ENCODE measurements at regions not wholly inside any gene's neighbourhood (a gene's known extent, or its start where the extent isn't known, plus 50 kb on each side); places are given as distances from the start of the nearest gene placed in this dataset.
"Not testable (repeated sequence)": the region's sequence is repeated elsewhere in the genome, so short reads cannot be mapped to it uniquely, and the experiment has no call there.

DNA sequence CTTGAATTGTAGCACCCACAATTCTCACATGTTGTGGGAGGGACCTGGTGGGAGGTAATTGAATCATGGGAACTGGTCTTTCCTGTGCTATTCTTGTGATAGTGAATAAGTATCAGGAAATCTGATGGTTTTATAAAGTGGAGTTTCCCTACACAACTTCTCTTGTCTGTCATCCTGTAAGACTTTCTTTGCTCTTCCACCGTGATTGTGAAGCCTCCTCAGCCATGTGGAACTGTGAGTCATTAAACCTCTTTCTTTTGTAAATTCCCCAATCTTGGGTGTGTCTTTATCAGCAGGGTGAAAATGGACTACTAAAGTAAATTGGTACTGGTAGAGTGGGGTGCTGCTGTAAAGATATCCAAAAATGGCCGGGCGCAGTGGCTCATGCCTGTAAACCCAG lies 215.6 kb downstream of the LIG4 start:
- DNase-seq: no peak

DNA sequence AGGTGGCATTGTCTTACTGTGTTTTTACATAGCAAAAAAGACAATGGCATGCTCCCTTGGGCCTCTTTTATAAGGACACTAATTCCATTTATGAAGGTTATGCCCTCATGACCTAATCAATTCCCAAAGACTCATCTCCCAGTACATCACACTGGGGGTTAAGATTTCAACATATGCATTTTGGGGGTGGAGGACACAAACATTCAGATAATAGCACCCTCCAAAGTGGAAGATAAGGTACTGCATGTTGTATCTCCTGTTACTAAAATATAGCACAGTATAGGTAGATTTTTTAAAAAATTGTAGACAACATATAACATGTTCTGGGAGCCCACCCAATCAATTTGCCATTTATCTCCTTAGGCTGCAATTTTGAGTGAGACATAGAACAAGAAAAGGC lies 221.2 kb downstream of the LIG4 start:
- DNase-seq: no peak

DNA sequence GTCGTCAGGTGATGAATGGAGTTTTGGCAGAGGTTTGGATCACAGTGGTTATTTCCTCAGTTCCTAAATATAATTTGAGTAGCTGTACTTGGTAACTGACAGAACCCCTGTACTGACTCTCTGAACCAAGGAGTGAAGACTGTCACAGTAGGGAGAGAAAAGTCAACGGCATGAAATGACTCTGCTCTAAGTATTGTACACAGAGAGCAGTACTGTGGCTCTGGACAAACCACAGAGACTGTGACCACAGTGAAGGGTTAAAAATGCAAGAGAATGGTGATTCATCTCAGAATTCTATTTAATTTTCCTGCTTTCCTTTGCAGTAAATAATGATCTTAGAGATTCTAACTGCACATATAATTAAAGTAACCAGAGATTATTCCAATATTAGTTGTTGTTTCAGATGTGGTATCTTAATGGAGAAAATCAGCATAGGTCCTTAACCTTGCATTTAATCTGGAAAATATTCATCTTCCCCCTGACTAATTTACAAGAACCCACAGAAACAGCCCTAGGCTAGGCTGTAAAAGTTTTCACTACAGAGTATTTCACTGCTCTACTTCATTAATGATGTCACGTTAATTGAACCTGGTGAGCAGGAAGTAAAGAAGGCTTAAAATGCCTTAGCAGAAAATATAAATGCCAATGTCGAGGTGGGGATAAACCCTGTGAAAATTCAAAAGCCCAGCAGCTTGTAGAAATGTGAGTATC lies 221.9 kb downstream of the LIG4 start:
- DNase-seq: no peak

DNA sequence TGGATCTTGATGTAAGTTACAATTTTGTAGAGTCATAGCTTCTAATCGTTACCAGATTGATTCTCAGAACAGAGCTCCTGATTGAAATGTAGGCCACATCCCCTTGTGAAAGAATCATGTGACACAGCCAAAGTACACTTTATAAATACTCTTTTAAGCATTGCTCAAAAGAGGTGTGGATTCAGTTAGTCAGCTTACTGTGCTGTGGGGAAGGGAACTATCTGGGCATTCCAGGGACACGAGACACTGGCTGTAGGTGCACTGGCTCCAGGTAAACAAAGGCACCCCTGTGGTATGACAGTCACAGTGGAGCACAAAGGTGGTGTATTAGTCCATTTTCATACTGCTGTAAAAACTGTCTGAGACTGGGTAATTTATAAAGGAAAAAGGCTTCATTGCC lies 222.8 kb downstream of the LIG4 start:
- DNase-seq: no peak

DNA sequence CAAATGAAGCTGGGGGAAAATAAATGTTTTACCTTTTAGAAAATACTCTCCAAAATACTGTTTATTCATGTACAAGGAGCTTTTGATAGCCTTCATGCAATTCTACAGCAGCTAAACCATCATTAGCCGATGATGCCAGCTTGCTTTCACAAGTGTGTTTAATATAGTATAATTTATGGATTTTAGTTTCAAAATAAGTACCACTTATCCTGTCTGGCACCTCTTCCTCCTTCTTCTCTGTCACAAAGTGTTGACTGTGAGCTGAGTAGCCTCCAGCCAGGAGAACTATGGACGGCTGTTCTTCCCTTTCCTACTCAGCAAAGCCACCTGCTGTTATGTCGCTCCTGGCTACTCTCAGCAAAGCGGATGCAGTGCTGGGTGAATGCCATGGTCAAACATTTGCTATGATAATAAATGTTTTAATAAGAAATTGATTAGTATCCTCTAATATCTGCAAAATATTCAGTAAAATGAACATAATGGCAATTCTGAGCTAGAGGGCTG lies 238.2 kb downstream of the LIG4 start:
- peak; percentile 57 to 68 for DNase-seq

DNA sequence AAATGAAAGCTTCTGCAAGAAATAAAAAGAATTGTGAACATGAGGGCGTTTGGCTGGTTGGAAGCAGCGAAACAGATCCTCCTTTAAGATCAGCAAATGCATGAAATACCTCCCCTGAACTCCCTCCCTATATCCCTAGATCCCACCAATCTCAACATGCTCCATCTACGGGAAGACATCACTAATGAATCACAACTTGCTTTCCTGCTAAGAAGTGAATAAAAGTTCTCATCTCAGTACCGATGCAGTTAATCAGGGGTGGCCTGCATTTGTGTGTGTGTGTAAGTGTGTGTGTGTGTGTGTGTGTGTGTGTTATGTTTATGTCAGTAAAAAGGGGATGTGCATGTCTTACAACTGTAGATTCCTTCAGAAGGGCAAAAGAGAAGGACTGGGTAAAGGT lies 238.7 kb downstream of the LIG4 start:
- no peak for DNase-seq

DNA sequence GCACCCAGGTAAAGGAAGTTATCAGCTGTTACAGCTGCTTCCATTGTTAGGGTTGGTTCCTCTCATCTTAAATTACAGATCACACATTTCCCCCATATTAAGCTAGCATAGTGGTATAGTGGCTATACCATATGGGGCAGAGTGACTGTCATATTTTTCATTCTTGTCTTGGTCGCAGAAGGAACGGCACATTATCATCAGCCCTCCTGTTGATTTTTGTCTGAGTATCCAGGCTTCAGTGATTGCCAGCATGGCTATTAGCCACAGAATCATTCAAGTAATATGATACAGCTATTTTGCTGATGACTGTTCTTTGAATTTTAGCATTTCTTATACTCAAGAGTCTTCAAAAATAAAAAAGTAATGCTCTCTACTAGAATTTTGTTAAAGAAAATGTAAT lies 240.9 kb downstream of the LIG4 start:
- DNase-seq: no peak

DNA sequence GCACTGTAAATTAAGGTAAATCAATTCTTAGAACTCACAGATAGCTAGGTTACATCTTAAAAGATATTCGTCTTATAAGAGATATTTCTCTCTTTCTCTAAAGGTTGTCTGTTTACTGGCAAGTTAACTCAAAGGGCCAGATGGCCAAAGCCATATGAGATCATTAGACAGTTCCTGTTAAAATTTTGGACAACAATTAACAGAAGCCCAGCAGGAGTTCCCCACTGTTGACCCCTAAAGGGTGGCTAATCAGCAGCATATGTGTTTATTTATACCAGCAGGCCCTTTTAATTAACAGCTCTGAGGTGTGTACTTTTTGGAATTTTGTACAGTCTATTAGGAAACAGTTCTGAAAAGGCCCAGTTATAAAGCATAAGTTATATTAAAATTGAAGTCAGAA lies 245.8 kb downstream of the LIG4 start:
- DNase-seq: no peak

DNA sequence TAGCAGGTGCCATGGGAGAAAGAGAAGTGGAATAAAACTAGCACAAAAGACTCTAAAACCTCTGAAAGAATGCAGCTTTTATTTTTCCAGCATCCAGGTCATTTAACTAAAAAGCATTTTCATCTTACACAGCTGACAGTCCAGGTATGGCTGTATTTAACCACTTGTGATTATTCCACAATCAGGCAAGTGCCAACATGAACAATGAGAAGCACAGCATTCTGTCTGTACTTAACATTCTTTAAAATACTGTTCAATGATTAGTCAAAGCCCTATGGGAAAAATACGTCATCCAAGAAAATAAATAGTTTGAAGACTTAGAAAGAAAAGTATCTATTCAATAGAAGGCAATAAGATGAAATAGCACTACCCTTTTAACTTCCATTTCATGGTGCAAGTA lies 246.9 kb downstream of the LIG4 start:
- DNase-seq: no peak

DNA sequence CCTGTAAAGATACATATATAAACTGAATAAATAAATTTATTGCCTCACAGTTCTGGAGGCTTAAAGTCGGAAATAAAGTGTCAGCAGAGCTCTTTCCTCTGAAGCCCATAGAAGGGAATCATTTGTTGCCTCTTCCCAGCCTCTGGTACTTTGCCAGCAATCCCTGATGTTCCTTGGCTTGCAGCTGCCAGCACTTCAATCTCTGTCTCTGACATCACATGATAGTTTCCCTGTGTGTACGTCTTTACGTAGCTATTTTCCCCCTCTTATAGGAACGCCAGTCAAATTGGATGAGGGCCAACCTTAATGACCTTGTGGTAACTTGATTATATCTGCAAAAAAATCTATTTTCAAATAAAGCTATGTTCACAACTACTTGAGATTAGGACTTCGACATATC lies 250.9 kb downstream of the LIG4 start:
- peak; percentile 99 for DNase-seq

DNA sequence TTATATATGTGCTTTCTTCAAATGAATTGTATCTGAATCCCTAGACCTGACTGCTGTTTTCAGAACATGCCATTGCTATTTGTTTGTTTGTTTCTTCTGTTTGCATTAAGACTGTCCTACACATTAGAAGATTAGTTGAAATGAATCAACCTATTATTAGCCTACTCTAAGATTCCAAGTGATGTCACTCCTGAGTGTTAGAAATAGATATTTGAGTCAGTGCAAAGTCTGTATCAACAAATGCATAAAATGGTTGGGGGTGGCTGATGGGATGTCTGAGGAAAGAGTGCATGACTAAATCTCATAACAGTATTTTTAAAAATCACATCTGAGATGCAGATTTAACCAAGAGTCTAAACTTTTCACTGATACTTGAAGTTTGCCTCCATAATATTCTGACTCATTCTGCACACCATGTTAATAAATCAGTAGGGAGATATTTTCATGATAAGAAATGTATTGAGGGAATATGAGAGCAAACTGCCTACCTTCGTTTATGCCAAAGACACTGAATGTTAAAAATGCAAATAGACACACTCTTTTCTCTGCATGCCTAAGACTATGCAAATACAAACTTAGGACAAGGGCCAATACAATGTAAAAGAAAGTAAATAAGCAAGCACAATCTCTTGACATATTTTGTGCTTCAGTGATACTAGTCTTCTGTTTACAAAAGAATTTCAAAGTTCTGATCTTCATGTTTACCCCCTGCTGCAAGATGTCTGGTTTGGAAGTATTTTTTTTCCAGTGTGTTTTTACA lies 253.3 kb downstream of the LIG4 start:
- no peak for DNase-seq

DNA sequence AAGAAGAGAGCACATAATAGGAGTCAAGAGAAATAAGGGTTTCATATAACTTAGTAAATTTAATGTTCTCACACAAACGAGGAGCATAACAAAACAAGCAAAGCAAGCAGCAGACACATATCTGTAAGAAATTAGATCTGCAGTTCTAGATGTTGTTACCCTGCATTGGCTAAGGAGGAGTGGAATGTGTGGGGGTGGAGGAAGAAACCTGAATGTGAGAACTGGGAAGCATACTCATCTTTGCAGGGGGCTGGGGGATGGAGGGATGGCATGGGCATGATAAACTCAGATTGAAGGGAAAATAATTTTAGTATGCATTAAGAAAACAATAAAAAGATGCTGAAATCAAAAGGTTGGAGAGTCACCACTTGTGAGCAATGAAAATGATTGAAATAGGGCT lies 255.0 kb downstream of the LIG4 start:
- no peak for DNase-seq

DNA sequence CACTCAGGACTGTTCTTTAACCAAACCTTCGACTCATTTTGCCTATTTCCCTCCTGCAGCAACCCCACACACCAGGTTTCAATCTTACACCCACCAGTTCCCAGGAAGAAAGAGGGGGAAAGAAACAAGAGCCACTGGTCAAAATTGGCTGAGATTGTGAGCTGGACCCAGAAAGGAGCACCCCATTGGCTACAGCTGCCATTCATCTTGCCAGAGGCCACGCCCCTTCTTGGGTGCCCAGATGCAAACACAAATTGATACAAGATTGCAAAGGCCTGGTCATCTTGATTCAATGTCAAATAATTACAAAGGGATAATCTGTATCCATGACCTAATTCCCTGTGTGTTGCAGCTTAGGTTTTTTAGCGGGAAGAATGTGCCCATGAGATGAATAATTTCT lies 258.4 kb downstream of the LIG4 start:
- DNase-seq: no peak

DNA sequence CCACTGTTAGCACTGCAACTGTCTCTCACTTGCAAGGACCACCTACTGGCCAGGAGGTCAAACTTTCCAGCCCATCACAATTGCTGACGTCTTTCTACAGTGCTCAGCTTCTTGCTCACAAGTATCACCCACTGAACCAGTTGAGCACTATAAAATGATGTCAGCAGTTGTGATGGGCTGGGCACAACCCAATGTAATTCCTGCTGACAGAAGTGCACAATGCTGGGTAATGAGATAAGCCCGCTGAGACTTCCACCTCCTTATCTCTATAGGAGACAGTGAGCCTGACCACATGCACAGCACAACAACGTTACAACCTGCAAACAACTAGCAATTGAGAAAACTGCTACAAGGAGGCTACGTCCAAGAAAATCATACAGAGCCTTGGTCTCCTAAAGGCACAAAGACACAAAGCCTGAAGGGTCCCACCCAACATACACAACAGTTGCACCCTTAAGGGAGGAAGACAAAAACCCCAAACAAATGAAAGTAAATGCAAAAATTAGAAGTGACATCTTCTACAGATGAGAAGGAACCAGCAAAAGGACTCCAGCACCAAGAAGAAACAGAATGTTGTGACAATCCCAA lies 273.2 kb downstream of the LIG4 start:
- DNase-seq: no peak

DNA sequence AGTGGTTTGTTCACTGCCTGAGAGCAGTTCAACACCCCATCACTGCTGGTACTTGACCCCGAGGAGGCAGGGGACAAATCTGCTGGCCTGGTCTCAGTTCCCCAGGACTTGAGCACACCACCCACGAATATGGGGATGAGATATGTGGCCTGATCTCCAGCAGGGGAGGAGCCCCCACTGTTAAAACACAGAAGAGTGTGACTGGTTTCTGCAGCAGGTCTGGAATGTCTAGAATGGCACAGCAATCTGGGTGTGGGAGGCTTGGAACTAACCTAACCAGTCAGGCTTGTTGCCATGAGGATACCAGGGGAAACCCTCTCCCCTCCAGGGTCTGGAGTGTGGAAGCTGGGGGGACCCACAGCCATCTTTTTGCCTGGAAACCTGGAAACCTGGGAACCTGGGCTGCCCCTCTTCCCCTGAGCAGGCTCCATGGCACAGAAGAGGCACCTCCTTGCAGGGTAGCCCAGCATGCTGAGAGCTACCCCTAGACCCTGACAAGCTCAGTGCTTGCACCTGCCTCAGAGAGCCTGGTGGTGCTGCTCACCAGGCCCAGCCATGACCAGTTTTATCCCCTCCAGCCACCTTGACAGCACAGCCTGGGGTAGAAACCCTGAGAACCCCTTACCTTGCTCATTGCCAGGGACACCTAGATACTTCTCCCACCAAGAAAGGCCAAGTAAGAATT lies 273.8 kb downstream of the LIG4 start:
- no peak for DNase-seq

DNA sequence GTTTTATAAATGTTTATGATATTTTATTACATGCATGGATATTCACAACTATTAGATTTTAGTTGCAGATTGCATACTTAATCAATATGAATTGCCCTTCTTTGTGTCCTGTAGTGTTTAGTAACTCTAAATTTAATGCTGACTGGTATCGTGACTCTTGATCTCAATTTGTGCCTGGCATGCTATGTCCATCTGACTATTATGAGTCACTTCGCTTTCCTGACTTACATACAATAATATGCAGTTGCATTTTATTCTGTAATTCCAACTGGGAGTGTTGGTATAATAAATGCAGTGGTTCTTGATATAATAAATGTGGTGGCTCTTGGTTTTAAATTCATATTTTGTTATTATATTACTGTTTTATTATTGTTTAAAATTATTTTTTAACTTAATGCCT lies 277.5 kb downstream of the LIG4 start:
- no peak for DNase-seq

DNA sequence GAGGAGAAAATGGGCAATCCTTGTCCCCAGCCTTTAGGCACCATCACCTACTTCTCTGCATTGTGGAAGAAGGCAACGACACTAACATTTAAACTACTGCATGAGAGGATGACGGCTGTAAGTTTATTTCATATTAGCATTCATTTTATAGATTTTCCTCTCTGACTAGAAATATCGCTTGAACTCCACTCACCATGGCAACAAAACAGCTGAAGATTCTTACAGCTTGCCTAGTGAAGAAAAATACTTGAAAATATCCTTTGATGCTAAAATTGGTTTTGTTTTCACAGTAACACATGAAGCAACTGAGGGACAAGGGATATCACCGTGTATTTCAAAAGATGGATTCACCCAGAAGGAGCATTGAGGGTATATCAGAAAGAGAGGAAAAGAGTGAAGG lies 284.3 kb downstream of the LIG4 start:
- DNase-seq: no peak

DNA sequence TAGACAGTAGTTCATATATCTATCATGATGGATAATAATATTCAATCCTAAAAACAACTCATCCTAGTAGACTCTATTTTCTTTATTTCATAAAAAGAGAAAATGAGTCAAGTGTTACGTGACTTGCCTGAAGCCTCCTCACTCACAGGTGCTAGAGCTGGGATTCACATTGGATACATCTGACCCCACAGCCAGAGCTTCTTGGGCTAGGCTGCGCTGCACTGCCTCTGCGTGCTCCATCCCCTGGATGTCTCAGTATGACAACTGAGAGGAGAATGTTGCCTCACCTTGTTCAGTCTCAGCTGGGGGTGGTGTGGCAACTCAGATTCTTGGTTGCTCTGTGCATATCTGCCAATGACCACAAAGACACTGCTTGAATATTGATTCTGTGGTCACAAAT lies 286.6 kb downstream of the LIG4 start:
- DNase-seq: no peak

DNA sequence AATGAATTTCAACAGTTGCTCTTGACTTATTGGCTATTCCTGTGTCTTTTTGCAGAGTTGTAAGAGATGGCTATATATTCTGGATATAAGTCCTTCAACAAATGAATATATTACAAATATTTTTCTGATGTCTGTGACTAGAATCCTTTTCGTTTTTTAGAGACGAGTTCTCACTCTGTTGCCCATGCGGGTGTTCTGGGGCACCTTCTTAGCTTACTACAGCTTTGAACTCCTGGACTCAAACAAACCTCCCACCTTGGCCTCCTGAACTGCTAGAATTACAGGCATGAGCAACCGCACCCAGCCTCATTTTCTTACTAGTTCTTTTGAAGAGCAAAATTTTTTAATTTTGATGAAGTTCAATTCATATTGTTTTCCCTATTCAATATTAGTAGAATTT lies 287.8 kb downstream of the LIG4 start:
- DNase-seq: no peak

DNA sequence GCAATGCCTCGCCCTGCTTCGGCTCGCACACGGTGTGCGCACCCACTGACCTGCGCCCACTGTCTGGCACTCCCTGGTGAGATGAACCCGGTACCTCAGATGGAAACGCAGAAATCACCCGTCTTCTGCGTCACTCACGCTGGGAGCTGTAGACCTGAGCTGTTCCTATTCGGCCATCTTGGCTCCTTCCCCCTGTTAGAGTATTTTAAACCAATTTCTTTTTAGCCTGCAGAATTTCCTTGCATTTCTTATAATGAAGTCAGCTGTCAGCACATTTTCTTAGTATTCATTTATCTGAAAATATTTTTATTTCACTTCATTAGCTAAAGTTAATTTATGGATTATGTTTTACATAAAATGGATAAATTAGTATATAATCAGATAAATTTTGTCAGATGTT lies 288.8 kb downstream of the LIG4 start:
- DNase-seq: not testable (repeated sequence)

DNA sequence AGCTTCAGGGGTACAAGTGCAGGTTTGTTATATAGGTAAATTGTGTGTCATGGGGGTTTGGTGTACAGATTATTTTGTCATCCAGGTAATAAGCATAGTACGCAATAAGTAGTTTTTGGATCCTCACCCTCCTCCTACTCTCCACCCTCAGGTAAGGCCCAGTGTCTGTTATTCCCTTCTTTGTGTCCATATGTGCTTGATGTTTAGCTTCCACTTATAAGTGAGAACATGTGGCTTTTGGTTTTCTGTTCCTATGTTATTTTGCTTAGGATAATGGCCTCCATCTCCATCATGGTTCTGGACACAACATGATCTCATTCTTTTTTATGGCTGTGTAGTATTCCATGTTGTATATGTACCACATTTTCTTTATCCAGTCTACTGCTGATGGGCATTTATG lies 298.4 kb downstream of the LIG4 start:
- not testable (repeated sequence) for DNase-seq

DNA sequence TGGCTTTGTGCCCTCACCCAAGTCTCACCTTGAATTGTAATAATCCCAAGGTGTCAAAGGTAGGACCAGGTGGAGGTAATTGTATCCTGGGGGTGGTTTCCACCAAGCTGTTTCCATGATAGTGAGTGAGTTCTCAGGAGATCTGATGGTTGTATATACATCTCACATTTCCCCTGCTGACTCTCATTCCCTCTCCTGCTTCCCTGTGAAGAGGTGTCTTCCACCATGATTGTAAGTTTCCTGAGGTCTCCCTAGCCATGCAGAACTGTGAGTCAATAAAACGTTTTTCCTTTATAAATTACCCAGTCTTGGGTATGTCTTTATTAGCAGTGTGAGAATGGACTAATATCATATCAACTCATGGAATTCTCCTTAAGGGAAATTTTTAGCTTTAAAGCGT lies 302.6 kb downstream of the LIG4 start:
- DNase-seq: no peak

DNA sequence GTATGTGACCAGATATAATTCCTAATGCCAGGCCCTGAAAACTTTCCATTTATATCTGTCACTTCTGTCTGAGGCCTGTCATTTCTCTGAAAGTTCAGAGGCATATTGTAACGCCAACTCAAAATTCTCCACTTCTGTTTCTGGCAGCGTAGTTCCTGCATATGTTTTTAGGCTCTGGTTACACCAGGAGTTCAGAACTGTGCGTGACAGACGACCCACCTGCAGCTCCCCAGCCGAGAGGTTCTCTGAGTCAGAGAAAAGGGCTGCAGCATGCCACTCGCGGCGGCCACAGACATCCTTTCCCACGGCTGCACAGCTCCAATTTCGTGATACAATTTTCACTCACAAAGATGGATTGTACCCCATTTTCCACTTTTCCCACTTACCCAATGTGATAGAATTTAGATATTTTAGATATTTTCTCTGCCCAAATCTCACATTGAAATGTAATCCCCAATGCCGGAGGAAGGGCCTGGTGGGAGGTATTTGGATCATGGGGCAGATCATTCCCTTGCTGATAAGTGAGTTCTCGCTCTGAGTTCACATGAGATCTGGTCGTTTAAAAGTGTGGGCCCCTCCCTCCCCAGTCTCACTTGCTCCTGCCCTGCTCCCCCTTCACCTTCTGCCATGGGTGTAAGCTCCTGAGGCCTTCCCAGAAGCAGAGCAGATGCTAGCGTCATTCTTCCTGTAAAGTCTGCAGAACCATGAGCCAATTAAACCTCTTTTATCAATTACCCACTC lies 308.1 kb downstream of the LIG4 start:
- DNase-seq: peak; percentile 48 to 67
